WTC11 (cell line): ENCODE measurements at regions not wholly inside any gene's neighbourhood (a gene's known extent, or its start where the extent isn't known, plus 50 kb on each side); places are given as distances from the start of the nearest gene placed in this dataset.
A peak's percentile ranks its signal among the peaks of the same experiment; 100 is the strongest.

Experiments
- ATAC-seq: fragments of 200-7000 bp; cut with Tn5 transposase; 2 replicates; pipeline ENCODE4 v1.10.0; 2021; ENCODE audit warnings: mild to moderate bottlenecking, moderate library complexity
- CTCF ChIA-PET: fragments of 300-600 bp; sonication (Branson Sonifier 250); formaldehyde crosslinking; loops from one replicate; lab custom pipeline; 2021; ENCODE audit warnings: antibody characterized with exemption; lab: Charles Lee
- POLR2A ChIA-PET: fragments of 350-600 bp; sonication (Branson Sonifier 250); formaldehyde crosslinking; loops from one replicate; lab custom pipeline; 2021; ENCODE audit warnings: antibody characterized with exemption; lab: Charles Lee
- DNase-seq: peaks from one replicate; pipeline ENCODE4 v3.0.0; 2021; ENCODE audit warnings: low spot score
- H3K27ac Mint-ChIP-seq: 2 replicates; pipeline ENCODE4 v1.8.0; 2021; ENCODE audit warnings: mixed read lengths
- H3K27me3 Mint-ChIP-seq: 2 replicates; pipeline ENCODE4 v1.8.0; 2021; ENCODE audit warnings: low read depth, mild to moderate bottlenecking, moderate library complexity, mixed read lengths
- H3K36me3 Mint-ChIP-seq: 2 replicates; pipeline ENCODE4 v1.8.0; 2021; ENCODE audit warnings: mixed read lengths
- H3K4me1 Mint-ChIP-seq: 2 replicates; pipeline ENCODE4 v1.8.0; 2022; ENCODE audit warnings: mixed read lengths
- H3K4me3 Mint-ChIP-seq: 2 replicates; pipeline ENCODE4 v1.8.0; 2021; ENCODE audit warnings: mild to moderate bottlenecking, moderate library complexity, mixed read lengths
- H3K9me3 Mint-ChIP-seq: 2 replicates; pipeline ENCODE4 v1.8.0; 2021; ENCODE audit warnings: mixed read lengths
- CBFB ChIP-seq: sonication (generic); formaldehyde crosslinking; IDR thresholded peaks from 2 replicates; pipeline ENCODE4 v1.8.1; 2022; ENCODE audit warnings: mild to moderate bottlenecking, low read depth, missing genetic modification reagents
- ETV6 ChIP-seq: sonication (generic); formaldehyde crosslinking; IDR thresholded peaks from 2 replicates; pipeline ENCODE4 v1.8.1; 2022; ENCODE audit warnings: mild to moderate bottlenecking, missing genetic modification reagents
- JUN ChIP-seq: sonication (generic); formaldehyde crosslinking; IDR thresholded peaks from 2 replicates; pipeline ENCODE4 v1.8.0; 2023; ENCODE audit warnings: mild to moderate bottlenecking, missing genetic modification reagents
- NFE2L1 ChIP-seq: sonication (generic); formaldehyde crosslinking; IDR thresholded peaks from 2 replicates; pipeline ENCODE4 v1.8.1; 2023; ENCODE audit warnings: missing genetic modification reagents
- NR3C1 ChIP-seq: sonication (generic); formaldehyde crosslinking; conservative IDR thresholded peaks from 2 replicates; pipeline ENCODE4 v1.8.1; 2023; ENCODE audit warnings: low read depth, mild to moderate bottlenecking, missing genetic modification reagents
- ZNF121 ChIP-seq: sonication (generic); formaldehyde crosslinking; IDR thresholded peaks from 2 replicates; pipeline ENCODE4 v1.8.0; 2023; ENCODE audit warnings: missing genetic modification reagents
- ZNF232 ChIP-seq: sonication (generic); formaldehyde crosslinking; IDR thresholded peaks from 2 replicates; pipeline ENCODE4 v1.8.0; 2022; ENCODE audit warnings: mild to moderate bottlenecking, missing genetic modification reagents
- ZNF263 ChIP-seq: sonication (generic); formaldehyde crosslinking; IDR thresholded peaks from 2 replicates; pipeline ENCODE4 v1.8.1; 2022; ENCODE audit warnings: low read depth, mild to moderate bottlenecking, moderate library complexity, missing genetic modification reagents
- ZNF416 ChIP-seq: fragments of 250-450 bp; sonication (Bioruptor Pico); IDR thresholded peaks from 2 replicates; pipeline ENCODE4 v1.9.0; 2021; ENCODE audit warnings: mild to moderate bottlenecking, inconsistent platforms
- TF ChIP-seq, protein P1 (sequence below): sonication (generic); formaldehyde crosslinking; conservative IDR thresholded peaks from 2 replicates; pipeline ENCODE4 v1.8.1; 2023; ENCODE audit warnings: mild to moderate bottlenecking, low read depth, missing genetic modification reagents, moderate library complexity
- TF ChIP-seq, protein P2 (sequence below): sonication (generic); formaldehyde crosslinking; IDR thresholded peaks from 2 replicates; pipeline ENCODE4 v1.8.0; 2022; ENCODE audit warnings: mild to moderate bottlenecking, missing genetic modification reagents
- TF ChIP-seq, protein P3 (sequence below): sonication (generic); formaldehyde crosslinking; IDR thresholded peaks from 2 replicates; pipeline ENCODE4 v1.8.1; 2022; ENCODE audit warnings: mild to moderate bottlenecking, moderate library complexity, missing genetic modification reagents
- TF ChIP-seq, protein P4 (sequence below): sonication (generic); formaldehyde crosslinking; IDR thresholded peaks from 2 replicates; pipeline ENCODE4 v1.8.0; 2022; ENCODE audit warnings: missing genetic modification reagents
- TF ChIP-seq, protein P5 (sequence below): sonication (generic); formaldehyde crosslinking; IDR thresholded peaks from 2 replicates; pipeline ENCODE4 v1.8.1; 2023; ENCODE audit warnings: mild to moderate bottlenecking, missing genetic modification reagents, borderline replicate concordance

DNA sequence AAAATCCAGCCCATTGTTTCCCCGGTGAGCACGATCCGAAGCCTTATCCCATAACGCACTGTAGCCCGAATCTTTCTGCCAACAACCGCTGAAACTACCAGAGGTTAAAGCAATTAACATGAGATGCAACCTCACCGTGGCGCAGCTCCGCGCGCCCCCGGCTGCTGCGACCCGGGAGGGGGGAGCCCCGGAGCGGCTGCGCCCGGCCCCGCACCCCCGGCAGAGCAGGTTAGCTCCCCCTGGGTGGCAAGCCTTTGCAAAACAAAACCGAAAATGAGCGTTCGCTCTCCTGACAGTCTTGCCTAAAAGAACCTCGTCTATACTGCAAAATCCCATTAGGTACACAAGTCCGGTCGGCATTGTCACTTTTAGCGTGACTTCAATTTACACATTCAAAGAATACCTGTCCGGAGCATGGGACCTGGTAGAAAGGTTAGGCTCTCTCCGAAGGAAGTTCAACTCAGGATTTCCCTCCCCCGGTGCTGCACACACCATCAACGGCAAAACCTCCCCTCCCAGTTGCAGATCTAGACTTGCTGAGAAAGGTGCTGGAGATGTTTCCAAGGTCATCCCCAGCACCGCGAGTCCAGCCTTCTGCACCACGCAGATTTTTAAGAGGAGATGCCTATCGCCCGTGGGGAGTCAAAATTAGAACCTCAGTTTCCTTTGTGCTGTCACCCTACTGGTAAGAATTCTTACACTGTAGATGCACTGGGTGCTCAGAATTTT lies 107.5 kb downstream of the ZNF281 start (continued):
- TF ChIP-seq, protein P1, sequence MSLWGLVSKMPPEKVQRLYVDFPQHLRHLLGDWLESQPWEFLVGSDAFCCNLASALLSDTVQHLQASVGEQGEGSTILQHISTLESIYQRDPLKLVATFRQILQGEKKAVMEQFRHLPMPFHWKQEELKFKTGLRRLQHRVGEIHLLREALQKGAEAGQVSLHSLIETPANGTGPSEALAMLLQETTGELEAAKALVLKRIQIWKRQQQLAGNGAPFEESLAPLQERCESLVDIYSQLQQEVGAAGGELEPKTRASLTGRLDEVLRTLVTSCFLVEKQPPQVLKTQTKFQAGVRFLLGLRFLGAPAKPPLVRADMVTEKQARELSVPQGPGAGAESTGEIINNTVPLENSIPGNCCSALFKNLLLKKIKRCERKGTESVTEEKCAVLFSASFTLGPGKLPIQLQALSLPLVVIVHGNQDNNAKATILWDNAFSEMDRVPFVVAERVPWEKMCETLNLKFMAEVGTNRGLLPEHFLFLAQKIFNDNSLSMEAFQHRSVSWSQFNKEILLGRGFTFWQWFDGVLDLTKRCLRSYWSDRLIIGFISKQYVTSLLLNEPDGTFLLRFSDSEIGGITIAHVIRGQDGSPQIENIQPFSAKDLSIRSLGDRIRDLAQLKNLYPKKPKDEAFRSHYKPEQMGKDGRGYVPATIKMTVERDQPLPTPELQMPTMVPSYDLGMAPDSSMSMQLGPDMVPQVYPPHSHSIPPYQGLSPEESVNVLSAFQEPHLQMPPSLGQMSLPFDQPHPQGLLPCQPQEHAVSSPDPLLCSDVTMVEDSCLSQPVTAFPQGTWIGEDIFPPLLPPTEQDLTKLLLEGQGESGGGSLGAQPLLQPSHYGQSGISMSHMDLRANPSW (CRISPR knock-in tag): no peak
- peak; percentile 85; the same call in 1 of the 2 replicates for TF ChIP-seq ETV6

DNA sequence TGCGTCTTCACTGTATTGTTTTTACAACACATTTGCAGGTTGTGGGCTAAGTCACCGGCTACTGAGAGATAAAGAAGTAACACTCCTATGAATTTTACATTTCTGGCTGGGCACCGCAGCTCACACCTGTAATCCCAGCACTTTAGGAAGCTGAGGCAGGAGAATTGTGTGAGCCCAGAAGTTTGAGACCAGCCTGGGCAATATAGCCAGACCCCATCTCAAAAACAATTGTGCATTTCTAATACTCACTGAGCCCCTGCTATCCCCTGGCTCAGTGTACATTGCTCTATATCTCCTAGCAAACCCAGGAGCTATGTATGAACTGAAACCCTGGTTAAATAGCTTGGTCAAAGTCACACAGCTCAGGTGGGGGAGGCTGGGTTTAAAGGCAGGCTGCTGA lies 108.7 kb downstream of the ZNF281 start:
- TF ChIP-seq ZNF121 (CRISPR knock-in tag): peak; percentile 53; the same call in 1 of the 2 replicates
- TF ChIP-seq, protein P2, sequence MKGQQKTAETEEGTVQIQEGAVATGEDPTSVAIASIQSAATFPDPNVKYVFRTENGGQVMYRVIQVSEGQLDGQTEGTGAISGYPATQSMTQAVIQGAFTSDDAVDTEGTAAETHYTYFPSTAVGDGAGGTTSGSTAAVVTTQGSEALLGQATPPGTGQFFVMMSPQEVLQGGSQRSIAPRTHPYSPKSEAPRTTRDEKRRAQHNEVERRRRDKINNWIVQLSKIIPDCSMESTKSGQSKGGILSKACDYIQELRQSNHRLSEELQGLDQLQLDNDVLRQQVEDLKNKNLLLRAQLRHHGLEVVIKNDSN (CRISPR knock-in tag): no peak
- ChIA-PET CTCF (interaction anchor here (0.7 to 2.6 kb wide), 4 partner anchors 11 to 37 kb away, joined by 3 to 11 read pairs (median 3); no protein-coding TSS in a partner anchor), POLR2A (no interaction called here)
- DNase-seq (no peak), ATAC-seq (no peak)
- no peaks in the 10 kb centered on the region for H3K9me3 Mint-ChIP-seq
- no peak overlapping the region for H3K4me3 Mint-ChIP-seq
- H3K27me3 Mint-ChIP-seq: peaks cover 31% of the 10 kb centered on the region
- peaks cover 19% of the 10 kb centered on the region for H3K4me1 Mint-ChIP-seq
- no peak overlapping the region for H3K27ac Mint-ChIP-seq
- no peaks in the 10 kb centered on the region for H3K36me3 Mint-ChIP-seq

DNA sequence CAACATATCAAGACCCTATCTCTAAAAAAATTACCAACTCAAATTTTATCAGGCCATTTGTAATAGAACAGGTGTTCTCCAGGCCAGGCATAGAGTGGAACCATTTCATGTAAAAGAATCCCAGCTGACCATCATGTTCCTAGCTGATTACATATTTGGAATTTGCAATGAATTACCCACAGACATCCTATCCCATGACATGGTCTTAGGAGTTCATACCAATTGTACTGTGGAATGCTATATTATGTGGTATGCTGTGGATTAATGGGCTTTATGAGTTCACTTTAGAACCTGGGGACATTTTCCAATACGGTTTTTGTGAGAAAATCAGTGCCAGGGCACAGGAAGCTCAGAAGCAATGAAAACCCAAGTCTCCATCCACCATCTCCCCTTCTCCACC lies 110.3 kb downstream of the ZNF281 start:
- no peak overlapping the region for H3K27ac Mint-ChIP-seq
- ChIA-PET POLR2A (no interaction called here), CTCF (no interaction called here)
- no peak for TF ChIP-seq JUN
- no peak for TF ChIP-seq ZNF416 (CRISPR knock-in tag)
- TF ChIP-seq, protein P3, sequence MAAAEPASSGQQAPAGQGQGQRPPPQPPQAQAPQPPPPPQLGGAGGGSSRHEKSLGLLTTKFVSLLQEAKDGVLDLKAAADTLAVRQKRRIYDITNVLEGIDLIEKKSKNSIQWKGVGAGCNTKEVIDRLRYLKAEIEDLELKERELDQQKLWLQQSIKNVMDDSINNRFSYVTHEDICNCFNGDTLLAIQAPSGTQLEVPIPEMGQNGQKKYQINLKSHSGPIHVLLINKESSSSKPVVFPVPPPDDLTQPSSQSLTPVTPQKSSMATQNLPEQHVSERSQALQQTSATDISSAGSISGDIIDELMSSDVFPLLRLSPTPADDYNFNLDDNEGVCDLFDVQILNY (CRISPR knock-in tag): no peak
- no peak for TF ChIP-seq ZNF232 (CRISPR knock-in tag)
- no peak for TF ChIP-seq ZNF263 (CRISPR knock-in tag)
- no peaks in the 10 kb centered on the region for H3K36me3 Mint-ChIP-seq
- no peak overlapping the region for H3K4me3 Mint-ChIP-seq
- H3K9me3 Mint-ChIP-seq: no peaks in the 10 kb centered on the region
- DNase-seq (no peak), ATAC-seq (no peak)
- peaks cover 19% of the 10 kb centered on the region for H3K4me1 Mint-ChIP-seq
- H3K27me3 Mint-ChIP-seq: peaks cover 31% of the 10 kb centered on the region

DNA sequence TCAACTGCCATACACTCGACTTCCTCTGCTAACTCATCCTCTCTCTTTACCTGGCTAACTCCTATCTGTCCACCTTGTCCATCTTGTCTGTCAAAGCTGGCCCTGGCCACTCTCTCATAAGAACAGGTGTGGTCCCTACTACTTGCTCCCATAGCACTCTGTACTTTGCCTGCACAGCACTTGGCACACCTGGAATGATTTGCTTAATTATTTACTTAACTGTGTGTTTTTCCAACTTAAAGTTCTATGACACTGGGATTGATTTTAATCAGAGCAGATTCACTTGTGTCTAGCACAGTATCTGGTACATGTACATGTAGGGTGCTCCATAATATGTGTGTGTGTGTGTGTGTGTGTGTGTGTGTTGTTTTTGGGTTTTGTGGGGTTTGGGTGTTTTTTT lies 111.6 kb downstream of the ZNF281 start:
- no peak for ATAC-seq
- no peaks in the 10 kb centered on the region for H3K9me3 Mint-ChIP-seq
- H3K27me3 Mint-ChIP-seq: peaks cover 25% of the 10 kb centered on the region
- no peaks in the 10 kb centered on the region for H3K36me3 Mint-ChIP-seq
- no peak overlapping the region for H3K4me3 Mint-ChIP-seq
- CTCF ChIA-PET: no interaction called here
- no peak for DNase-seq
- TF ChIP-seq NFE2L1 (CRISPR knock-in tag) (no peak), NR3C1 (CRISPR knock-in tag) (no peak), CBFB (no peak)
- TF ChIP-seq, protein P4, sequence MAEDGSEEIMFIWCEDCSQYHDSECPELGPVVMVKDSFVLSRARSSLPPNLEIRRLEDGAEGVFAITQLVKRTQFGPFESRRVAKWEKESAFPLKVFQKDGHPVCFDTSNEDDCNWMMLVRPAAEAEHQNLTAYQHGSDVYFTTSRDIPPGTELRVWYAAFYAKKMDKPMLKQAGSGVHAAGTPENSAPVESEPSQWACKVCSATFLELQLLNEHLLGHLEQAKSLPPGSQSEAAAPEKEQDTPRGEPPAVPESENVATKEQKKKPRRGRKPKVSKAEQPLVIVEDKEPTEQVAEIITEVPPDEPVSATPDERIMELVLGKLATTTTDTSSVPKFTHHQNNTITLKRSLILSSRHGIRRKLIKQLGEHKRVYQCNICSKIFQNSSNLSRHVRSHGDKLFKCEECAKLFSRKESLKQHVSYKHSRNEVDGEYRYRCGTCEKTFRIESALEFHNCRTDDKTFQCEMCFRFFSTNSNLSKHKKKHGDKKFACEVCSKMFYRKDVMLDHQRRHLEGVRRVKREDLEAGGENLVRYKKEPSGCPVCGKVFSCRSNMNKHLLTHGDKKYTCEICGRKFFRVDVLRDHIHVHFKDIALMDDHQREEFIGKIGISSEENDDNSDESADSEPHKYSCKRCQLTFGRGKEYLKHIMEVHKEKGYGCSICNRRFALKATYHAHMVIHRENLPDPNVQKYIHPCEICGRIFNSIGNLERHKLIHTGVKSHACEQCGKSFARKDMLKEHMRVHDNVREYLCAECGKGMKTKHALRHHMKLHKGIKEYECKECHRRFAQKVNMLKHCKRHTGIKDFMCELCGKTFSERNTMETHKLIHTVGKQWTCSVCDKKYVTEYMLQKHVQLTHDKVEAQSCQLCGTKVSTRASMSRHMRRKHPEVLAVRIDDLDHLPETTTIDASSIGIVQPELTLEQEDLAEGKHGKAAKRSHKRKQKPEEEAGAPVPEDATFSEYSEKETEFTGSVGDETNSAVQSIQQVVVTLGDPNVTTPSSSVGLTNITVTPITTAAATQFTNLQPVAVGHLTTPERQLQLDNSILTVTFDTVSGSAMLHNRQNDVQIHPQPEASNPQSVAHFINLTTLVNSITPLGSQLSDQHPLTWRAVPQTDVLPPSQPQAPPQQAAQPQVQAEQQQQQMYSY: no peak
- TF ChIP-seq, protein P5, sequence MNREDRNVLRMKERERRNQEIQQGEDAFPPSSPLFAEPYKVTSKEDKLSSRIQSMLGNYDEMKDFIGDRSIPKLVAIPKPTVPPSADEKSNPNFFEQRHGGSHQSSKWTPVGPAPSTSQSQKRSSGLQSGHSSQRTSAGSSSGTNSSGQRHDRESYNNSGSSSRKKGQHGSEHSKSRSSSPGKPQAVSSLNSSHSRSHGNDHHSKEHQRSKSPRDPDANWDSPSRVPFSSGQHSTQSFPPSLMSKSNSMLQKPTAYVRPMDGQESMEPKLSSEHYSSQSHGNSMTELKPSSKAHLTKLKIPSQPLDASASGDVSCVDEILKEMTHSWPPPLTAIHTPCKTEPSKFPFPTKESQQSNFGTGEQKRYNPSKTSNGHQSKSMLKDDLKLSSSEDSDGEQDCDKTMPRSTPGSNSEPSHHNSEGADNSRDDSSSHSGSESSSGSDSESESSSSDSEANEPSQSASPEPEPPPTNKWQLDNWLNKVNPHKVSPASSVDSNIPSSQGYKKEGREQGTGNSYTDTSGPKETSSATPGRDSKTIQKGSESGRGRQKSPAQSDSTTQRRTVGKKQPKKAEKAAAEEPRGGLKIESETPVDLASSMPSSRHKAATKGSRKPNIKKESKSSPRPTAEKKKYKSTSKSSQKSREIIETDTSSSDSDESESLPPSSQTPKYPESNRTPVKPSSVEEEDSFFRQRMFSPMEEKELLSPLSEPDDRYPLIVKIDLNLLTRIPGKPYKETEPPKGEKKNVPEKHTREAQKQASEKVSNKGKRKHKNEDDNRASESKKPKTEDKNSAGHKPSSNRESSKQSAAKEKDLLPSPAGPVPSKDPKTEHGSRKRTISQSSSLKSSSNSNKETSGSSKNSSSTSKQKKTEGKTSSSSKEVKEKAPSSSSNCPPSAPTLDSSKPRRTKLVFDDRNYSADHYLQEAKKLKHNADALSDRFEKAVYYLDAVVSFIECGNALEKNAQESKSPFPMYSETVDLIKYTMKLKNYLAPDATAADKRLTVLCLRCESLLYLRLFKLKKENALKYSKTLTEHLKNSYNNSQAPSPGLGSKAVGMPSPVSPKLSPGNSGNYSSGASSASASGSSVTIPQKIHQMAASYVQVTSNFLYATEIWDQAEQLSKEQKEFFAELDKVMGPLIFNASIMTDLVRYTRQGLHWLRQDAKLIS (CRISPR knock-in tag): no peak
- POLR2A ChIA-PET: interaction anchor here (0.7 kb wide), 2 partner anchors 193 to 330 kb away, joined by 3 to 5 read pairs; no protein-coding TSS in a partner anchor
- peaks cover 11% of the 10 kb centered on the region for H3K4me1 Mint-ChIP-seq
- H3K27ac Mint-ChIP-seq: no peak overlapping the region
